G401 (cell line): ENCODE measurements at regions not wholly inside any gene's neighbourhood (a gene's known extent, or its start where the extent isn't known, plus 50 kb on each side); places are given as distances from the start of the nearest gene placed in this dataset.

Source experiments
- DNase-seq: peaks from one replicate; pipeline ENCODE4 v3.0.0-alpha.2; 2015; ENCODE audit warnings: low spot score
- in situ Hi-C: cut with HindIII; loops from 2 replicates; pipeline ENCODE4 v1.10.0; 2016; ENCODE audit warnings: low sequenced_read_pairs, mixed read lengths

- DNase-seq = no peak
- in situ Hi-C loops = no loop called here
Measured at GRCh38 chr2:136257893-136258292, 139.9 kb upstream of the CXCR4 start.

GRCh38 chr2:136255648-136256461 lies 137.9 kb upstream of the CXCR4 start:
- DNase-seq = no peak
- in situ Hi-C loops = no loop called here

- in situ Hi-C loops = no loop called here
- no peak for DNase-seq
Measured at GRCh38 chr2:136255127-136255526, 137.2 kb upstream of the CXCR4 start.

GRCh38 chr2:136254681-136255080 lies 136.7 kb upstream of the CXCR4 start:
- no peak for DNase-seq
- in situ Hi-C loops = no loop called here

- in situ Hi-C loops = no loop called here
- no peak for DNase-seq
Measured at GRCh38 chr2:136253288-136254004, 135.5 kb upstream of the CXCR4 start.

- in situ Hi-C loops = no loop called here
- DNase-seq = no peak
Measured at GRCh38 chr2:136251885-136252585, 134.1 kb upstream of the CXCR4 start.

- in situ Hi-C loops = no loop called here
- DNase-seq = no peak
Measured at GRCh38 chr2:136251197-136251884, 133.4 kb upstream of the CXCR4 start.

GRCh38 chr2:136250131-136250530 lies 132.2 kb upstream of the CXCR4 start:
- in situ Hi-C loops = no loop called here
- no peak for DNase-seq

- DNase-seq = no peak
- in situ Hi-C loops = no loop called here
Measured at GRCh38 chr2:136248907-136249306, 131.0 kb upstream of the CXCR4 start.

- in situ Hi-C loops = no loop called here
- DNase-seq = no peak
Measured at GRCh38 chr2:136248242-136248641, 130.3 kb upstream of the CXCR4 start.

GRCh38 chr2:136247204-136247950 lies 129.4 kb upstream of the CXCR4 start:
- in situ Hi-C loops = no loop called here
- DNase-seq = no peak

- in situ Hi-C loops = no loop called here
- DNase-seq = no peak
Measured at GRCh38 chr2:136246086-136246669, 128.2 kb upstream of the CXCR4 start.

GRCh38 chr2:136245211-136245610 lies 127.3 kb upstream of the CXCR4 start:
- DNase-seq = no peak
- in situ Hi-C loops = no loop called here

- in situ Hi-C loops = no loop called here
- no peak for DNase-seq
Measured at GRCh38 chr2:136244536-136244885, 126.6 kb upstream of the CXCR4 start.

- DNase-seq = no peak
- in situ Hi-C loops = no loop called here
Measured at GRCh38 chr2:136243638-136244535, 125.9 kb upstream of the CXCR4 start.

GRCh38 chr2:136242687-136243277 lies 124.8 kb upstream of the CXCR4 start:
- in situ Hi-C loops = no loop called here
- no peak for DNase-seq

- no peak for DNase-seq
- in situ Hi-C loops = no loop called here
Measured at GRCh38 chr2:136242100-136242499, 124.2 kb upstream of the CXCR4 start.
